G401.6 (cell line): ENCODE measurements at regions not wholly inside any gene's neighbourhood (a gene's known extent, or its start where the extent isn't known, plus 50 kb on each side); places are given as distances from the start of the nearest gene placed in this dataset.
"Not testable (repeated sequence)": the region's sequence is repeated elsewhere in the genome, so short reads cannot be mapped to it uniquely, and the experiment has no call there.

Experiments
- FAIRE-seq: peaks from 2 replicates; lab custom pipeline; 2012; peaks lifted over from hg19 to GRCh38; lab: Jason Lieb, UNC

- FAIRE-seq: not testable (repeated sequence)
Measured at GRCh38 chr12:84382486-84382885, 530.1 kb downstream of the SLC6A15 start.

DNA sequence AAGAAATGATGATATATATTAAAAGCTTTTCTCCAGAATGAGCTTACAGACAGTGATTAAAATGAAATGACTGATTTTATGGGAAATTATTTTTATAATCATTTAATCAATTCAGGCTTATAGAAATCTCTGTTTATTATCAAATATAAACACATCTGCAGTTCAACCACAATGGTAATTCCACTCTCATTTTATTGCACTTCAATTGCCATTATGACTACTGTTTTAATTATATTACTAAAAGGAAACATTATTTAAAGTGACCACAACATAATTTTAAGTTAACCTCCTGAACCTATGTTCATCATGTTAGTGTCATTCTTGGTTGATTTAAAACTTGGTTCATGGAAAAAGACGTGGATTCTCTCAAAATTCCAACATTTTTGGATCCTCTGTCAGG, 536.3 kb downstream of the SLC6A15 start:
- no peak for FAIRE-seq

- FAIRE-seq: no peak
Measured at GRCh38 chr12:84375449-84376170, 537.0 kb downstream of the SLC6A15 start.

GRCh38 chr12:84362552-84362897, 550.1 kb downstream of the SLC6A15 start:
- FAIRE-seq: no peak

- FAIRE-seq: no peak
Measured at GRCh38 chr12:84361651-84362551, 550.7 kb downstream of the SLC6A15 start.

- no peak for FAIRE-seq
Measured at GRCh38 chr12:84357314-84357713, 555.3 kb downstream of the SLC6A15 start.

GRCh38 chr12:84356224-84356623, 556.4 kb downstream of the SLC6A15 start:
- FAIRE-seq: no peak

DNA sequence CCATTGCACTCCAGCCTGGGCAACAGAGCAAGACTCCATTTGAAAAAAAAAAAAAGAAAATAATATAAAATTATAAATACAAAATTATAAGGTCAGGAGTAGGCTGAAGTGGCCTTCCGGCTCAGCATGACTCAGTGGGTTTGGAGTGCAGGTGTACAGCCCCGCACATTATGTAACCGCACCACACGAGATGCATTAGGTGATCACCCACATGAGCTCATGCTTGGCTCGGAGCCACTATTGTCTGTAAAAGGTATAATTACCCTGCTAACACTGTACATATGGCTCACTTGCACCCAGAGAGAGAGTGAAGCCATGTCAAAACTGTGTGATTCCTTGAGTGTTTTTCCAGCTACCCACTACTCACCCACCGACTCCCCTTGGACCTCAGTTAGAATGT, 557.0 kb downstream of the SLC6A15 start:
- no peak for FAIRE-seq

- FAIRE-seq: no peak
Measured at GRCh38 chr12:84348582-84348981, 564.0 kb downstream of the SLC6A15 start.

DNA sequence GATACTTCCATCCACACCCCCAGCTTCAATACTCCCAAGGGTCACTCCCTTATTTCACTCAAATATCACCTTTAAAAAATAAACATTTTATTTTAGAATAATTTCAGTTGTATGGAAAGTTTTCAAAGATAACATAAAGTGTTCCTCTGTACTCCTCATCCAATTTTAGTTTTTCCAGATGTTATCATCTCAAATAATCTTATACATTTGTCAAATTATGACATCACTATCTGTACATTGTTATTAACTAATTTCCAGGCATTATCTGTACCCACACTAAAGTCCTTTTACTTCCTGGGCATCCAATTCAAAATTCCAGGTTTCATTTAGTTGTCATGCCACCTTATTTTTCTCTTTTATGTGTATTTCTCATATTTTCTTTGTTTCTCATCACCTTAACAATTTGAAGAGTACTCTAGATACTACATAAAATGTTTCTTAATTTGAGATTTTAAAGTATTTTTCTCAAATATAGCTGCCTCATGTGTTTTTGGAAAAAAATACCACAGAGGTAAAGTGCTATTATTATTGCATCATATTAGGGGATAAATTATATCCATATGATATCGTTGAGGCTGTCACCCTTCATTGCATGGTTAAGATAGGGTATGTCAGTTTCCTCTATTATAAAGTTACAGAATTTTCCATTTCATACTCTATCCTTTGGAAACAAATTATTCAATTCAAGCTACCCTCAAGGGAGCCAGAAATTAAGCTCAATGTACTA, 571.0 kb downstream of the SLC6A15 start:
- FAIRE-seq: no peak

GRCh38 chr12:84336231-84336630, 576.4 kb downstream of the SLC6A15 start:
- FAIRE-seq: no peak

GRCh38 chr12:84329938-84330337, 582.7 kb downstream of the SLC6A15 start:
- no peak for FAIRE-seq

GRCh38 chr12:84315926-84316325, 596.7 kb downstream of the SLC6A15 start:
- FAIRE-seq: no peak

DNA sequence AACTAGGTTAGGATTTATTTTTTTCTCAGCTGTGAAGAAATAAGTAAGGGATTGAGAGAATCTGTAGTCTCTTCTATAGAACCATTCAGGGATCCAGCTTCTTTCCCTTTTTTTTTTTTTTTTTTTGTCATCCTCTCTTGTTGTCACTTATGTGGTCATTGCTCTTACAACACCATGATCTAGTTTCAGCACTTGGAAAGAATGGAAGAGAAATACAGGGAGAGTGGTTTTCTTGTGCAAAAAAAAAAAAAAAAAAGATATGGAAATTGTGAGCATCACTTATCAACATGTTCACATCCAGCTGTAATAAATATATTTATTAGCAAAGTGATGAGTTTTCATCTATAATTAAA, 599.3 kb downstream of the SLC6A15 start:
- FAIRE-seq: no peak

GRCh38 chr12:84308211-84308610, 604.4 kb downstream of the SLC6A15 start:
- FAIRE-seq: no peak

- FAIRE-seq: no peak
Measured at GRCh38 chr12:84305144-84305543, 607.5 kb downstream of the SLC6A15 start.

GRCh38 chr12:84294246-84294645, 618.4 kb downstream of the SLC6A15 start:
- FAIRE-seq: no peak

DNA sequence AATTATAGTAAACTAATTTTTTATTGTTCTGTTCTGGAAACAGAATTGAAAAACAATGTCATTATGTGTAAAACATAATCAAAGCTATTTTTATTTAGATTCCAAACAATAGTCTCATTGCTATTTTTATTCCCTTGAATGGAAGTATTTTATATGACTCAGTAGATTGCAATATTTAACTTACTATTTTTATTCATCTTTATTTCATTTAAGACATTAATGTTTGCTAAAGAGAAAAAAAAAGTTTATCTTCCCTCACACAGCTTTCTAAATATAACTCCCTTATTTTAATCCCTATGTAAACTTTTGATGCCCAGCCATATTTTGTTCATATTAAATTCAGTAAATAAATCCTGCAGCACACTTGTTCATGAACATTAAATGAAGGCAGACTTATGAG, 622.4 kb downstream of the SLC6A15 start:
- FAIRE-seq: no peak

GRCh38 chr12:84277986-84278385, 634.6 kb downstream of the SLC6A15 start:
- no peak for FAIRE-seq

DNA sequence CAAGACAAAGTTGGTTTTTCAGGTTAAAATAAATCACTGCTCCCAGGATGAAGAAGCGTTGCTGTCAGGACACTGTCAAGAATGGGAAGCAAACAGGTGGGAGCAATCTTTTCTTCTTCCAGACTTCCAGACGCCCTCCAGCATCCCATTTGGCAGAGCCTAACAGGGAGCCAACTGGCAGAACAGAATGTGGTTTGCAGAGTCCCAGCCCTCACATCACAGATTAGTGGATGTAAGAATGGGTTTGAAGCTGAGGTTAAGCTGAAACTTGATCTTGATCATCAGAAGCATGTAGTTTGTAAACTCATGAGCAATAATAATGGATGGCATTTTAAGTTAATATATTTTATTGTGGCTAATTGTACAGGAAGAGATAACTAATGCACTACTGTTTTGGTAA, 636.4 kb downstream of the SLC6A15 start:
- FAIRE-seq: no peak

DNA sequence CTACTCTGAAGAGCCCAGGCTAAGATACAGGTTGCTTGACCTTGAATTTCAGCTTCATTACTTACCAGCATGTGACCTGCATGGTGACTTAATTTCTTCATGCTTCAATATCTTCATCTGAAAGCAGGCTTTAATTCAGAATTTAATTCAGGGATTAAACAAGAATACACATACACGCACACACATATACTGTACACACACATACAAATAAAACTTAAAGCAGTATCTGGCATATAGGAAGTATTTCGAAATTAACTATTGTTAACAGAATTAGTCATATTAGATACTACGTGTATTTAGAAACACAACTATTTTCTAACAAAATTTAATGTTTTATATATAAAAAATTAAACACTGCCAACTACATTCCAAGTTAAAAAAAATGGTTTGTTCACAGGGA, 640.3 kb downstream of the SLC6A15 start:
- no peak for FAIRE-seq

DNA sequence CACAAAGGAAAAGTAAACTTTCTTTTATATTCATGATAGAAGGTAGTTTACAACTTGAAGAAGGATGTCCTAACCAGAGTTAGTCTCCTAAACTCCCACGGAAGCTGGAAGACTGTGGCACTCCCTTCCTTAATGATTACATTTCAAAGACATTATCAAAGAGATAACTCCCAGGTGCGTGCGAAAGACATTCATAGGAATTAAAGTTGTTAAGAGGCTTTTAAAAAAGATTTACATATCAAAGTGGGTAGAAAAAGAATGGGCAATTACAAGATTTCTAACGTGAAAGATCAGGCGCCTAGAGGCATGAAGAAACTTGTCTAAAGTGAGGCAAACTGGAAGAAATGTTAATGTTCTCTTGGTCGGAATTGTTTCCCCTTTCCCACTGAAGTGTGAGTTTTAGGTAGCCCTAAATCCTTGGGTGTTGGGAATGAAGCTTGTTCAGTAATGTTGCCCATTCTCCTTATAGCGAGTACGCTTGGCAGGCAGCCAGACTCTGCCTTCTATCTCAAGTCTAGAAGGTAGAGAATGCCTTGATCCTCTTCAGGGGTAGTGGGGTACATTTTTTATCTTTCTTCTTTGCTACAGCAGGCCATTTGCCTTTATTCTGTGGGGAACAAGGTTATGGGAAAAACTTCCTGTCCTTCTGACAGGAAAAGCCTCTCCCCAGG, 642.0 kb downstream of the SLC6A15 start:
- FAIRE-seq: no peak

DNA sequence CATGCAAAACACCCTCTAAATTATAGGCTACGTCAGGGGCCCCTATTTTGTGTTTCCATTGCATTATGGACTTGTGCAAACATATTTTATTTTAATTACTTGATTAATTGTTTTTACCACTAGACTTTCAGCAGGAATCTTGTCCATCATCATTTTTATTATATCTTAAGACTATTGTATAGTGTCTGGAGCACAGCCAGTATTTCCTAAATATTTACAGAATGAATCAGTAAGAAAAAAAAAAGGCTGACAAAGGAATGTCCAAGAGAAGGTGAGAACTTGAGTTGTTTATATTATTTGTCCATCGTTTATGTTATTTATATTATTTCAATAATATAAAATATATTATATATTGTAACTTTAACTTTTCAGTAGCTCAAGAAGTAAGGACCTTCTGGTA, 664.7 kb downstream of the SLC6A15 start:
- no peak for FAIRE-seq
